ENCODE measurements at regions not wholly inside any gene's neighbourhood (a gene's known extent, or its start where the extent isn't known, plus 50 kb on each side); places are given as distances from the start of the nearest gene placed in this dataset.

DNA sequence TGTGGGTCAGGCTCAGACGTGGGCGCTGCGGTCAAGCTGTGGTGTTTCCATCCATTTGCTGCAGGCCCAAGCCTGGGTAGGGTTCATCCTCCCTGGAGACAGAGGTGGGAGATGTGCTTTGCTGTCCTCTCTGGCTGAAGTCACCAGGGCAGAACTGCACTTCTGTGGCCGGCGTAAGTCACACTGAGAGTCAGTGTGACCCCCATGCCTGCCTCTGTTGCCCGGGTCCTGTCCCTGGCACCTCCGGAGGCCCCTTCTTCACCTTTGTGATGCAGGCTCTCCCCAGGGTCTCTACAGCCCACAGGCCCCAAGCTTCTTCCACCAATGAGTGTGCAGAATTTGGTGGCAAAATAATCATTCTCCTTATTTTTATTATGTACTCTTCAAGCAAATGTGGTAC, 53.8 kb upstream of the DACT2 start:
- H3K4me3 ChIP-seq (ENCODE audit: low read depth, low read length): no peak overlapping the region
- DNase-seq (ENCODE audit: low read depth): no peak

DNA sequence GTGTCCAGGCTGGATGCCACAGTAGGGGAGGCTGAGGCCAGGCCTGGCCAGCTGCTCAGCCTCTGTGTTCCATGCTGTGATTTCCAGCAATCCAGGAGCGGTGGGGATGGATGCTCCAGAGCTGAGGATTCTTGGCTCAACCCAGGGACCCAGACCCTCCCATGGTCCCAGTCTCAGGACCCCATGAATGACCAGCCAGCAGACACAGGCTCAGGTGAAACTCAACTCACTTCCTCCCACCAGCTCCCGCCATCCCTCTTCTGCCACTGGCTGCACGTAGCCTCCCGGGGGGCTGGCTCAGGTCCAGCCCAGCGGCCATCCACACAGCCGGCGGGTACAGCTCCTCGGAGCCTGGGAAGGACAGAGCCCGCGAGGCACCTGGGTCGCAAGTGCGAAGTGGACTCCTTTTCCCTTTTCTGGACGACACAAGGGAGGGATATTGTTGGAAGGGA, 54.5 kb upstream of the DACT2 start:
- H3K4me3 ChIP-seq (ENCODE audit: low read depth, low read length): no peak overlapping the region
- DNase-seq (ENCODE audit: low read depth): no peak
- TF ChIP-seq, protein P1, sequence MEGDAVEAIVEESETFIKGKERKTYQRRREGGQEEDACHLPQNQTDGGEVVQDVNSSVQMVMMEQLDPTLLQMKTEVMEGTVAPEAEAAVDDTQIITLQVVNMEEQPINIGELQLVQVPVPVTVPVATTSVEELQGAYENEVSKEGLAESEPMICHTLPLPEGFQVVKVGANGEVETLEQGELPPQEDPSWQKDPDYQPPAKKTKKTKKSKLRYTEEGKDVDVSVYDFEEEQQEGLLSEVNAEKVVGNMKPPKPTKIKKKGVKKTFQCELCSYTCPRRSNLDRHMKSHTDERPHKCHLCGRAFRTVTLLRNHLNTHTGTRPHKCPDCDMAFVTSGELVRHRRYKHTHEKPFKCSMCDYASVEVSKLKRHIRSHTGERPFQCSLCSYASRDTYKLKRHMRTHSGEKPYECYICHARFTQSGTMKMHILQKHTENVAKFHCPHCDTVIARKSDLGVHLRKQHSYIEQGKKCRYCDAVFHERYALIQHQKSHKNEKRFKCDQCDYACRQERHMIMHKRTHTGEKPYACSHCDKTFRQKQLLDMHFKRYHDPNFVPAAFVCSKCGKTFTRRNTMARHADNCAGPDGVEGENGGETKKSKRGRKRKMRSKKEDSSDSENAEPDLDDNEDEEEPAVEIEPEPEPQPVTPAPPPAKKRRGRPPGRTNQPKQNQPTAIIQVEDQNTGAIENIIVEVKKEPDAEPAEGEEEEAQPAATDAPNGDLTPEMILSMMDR (IDR thresholded peaks at IDR 0.05; ENCODE audit: control insufficient read depth, extremely low read depth, insufficient read depth): no peak

More for the DNA sequence above, 53.8 kb upstream of the DACT2 start:
- TF ChIP-seq, protein P1 (IDR thresholded peaks at IDR 0.05; ENCODE audit: control insufficient read depth, extremely low read depth, insufficient read depth): no peak

DNA sequence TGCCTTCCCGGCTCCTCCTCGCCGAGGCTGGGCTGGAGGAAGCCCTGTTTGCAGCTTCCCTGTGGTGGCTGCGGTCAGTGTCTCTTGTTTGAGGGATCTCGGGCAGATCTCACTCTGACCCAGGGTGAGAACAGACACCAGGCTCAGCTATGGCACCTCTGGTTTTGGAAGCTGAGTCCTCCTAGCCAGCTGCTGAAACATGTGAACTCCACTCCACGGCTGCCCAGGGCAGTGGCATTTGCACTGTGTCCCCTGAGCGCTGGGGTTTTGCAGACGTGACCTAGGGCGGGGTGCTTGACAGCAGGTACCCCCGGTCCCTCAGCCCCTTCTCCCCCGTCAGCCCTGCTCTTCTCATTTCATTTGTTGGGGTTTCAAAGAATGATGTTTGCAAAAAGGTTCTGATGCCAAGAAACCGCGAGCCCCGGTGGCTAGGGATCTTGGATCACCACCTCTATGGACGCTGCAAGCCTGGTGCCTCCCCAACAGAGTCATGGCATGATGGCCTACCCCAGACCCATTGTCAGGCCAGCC, 55.0 kb upstream of the DACT2 start:
- no peak overlapping the region for H3K4me3 ChIP-seq (ENCODE audit: low read depth, low read length)
- DNase-seq (ENCODE audit: low read depth): no peak
- TF ChIP-seq, protein P1 (IDR thresholded peaks at IDR 0.05; ENCODE audit: control insufficient read depth, extremely low read depth, insufficient read depth): no peak

GRCh38 chr6:168376120-168376519, 56.5 kb upstream of the DACT2 start:
- TF ChIP-seq, protein P1 (IDR thresholded peaks at IDR 0.05; ENCODE audit: control insufficient read depth, extremely low read depth, insufficient read depth): no peak
- DNase-seq (ENCODE audit: low read depth): no peak

DNA sequence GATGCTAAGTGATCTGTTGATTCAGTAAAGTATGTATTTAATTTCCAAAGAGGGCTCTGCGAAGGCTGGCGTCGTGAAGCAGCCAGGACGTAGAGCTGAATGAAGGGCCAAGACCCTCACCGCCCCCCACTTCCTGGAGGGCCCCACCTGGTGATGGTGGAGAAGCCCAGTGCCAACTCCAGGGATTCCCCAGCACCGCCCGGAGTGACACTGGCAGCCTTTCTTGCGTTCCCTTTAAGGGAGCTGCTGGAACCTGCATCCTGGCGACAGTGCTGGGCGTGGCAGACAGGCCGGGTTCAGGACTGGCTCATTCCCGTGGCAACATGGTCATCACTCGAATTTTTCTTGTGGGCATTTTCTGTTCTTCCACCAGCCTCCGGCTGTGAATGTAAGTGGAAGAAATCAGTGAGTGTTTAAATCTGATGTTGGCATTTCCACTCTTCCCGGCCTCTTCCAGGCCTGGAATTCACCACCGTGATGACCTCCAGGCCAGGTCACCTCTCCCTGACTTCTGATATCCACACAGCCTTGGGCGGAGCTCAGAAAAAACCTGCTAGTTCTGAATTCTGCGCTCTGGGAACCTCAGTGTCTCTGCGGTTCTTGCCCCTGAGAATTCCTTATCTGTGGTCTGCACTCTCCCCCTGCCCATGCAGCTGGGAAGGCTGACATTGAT, 57.4 kb upstream of the DACT2 start:
- no peak for DNase-seq (ENCODE audit: low read depth)
- no peak overlapping the region for H3K4me3 ChIP-seq (ENCODE audit: low read depth, low read length)
- TF ChIP-seq, protein P1 (IDR thresholded peaks at IDR 0.05; ENCODE audit: control insufficient read depth, extremely low read depth, insufficient read depth): no peak

More at GRCh38 chr6:168376120-168376519, 56.5 kb upstream of the DACT2 start:
- H3K4me3 ChIP-seq (ENCODE audit: low read depth, low read length): no peak overlapping the region

GRCh38 chr6:168377484-168377855, 57.9 kb upstream of the DACT2 start:
- TF ChIP-seq, protein P1 (IDR thresholded peaks at IDR 0.05; ENCODE audit: control insufficient read depth, extremely low read depth, insufficient read depth): no peak
- H3K4me3 ChIP-seq (ENCODE audit: low read depth, low read length): no peak overlapping the region
- DNase-seq (ENCODE audit: low read depth): no peak
